Hypothalamus (tissue), 51 donors: ENCODE measurements at regions not wholly inside any gene's neighbourhood (a gene's known extent, or its start where the extent isn't known, plus 50 kb on each side); places are given as distances from the start of the nearest gene placed in this dataset.

Experiments used
- DNase-seq, 51 donors: peaks; one replicate each; lab custom pipeline; 2025; lab: John Stamatoyannopoulos, UW

DNA sequence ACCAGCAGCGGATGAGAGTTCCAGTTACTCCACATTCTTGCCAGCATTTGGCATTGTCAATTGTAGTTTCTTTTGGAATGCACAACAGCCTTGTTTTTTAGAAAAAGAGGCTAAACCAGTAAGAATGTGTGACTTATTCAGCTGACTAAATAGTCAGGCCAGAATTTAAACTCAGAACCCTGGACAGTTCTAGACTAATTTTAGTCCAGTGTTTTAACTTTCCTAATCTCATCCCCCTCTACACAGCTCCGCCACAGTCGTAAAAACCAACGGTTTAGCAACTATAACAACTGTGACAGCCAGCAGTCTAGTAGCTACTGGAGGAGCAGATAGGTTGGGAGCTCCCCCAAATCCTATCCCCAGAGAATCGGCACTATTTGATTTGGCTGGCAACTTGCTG, 103.7 kb downstream of the FOXD1 start:
- DNase-seq = no peak

DNA sequence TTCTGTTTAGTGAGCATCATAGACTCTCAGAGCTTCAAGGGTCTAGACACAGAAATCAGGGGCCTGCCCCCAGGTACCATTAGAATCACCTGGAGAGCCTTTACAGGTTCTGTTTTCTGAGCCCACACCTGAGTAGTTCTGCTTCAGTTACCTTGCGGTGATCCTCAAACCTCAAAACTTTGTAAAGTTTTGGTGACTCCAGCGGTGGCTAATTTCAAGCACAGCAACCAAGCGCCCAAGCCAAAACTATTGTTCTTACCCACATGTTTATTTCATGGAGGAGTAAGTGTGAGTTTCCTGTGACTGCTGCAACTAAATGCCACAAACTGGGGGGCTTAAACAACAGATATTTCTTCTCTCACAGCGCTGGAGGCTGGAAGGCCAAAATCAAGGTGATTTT, 108.9 kb downstream of the FOXD1 start:
- no peak for DNase-seq

DNA sequence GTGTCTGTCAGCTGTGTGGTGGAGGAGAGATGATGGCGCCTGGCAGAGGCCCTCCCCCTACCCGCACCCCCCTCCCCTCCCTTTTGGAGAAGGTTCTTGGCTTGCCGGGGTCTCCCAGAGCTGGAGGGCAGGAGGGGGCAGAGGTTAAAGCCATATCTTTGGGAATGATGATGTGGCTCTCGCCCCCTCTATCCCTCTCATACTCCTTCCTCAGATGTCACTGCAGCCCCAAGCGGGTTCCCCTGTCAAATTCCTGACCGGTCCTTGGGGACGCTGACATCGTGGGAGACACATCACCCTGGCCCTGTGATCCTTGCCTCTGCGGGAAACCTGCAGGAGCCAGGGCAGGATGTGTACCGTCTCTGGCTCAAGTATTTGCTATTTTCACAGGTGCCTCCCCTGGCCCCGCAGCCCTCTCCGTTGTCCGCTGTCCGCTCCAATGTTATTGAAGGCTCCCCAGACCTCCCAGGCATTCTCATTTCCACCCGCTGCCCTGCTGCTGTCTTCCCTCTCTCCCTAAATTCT, 109.5 kb downstream of the FOXD1 start:
- DNase-seq = no peak

DNA sequence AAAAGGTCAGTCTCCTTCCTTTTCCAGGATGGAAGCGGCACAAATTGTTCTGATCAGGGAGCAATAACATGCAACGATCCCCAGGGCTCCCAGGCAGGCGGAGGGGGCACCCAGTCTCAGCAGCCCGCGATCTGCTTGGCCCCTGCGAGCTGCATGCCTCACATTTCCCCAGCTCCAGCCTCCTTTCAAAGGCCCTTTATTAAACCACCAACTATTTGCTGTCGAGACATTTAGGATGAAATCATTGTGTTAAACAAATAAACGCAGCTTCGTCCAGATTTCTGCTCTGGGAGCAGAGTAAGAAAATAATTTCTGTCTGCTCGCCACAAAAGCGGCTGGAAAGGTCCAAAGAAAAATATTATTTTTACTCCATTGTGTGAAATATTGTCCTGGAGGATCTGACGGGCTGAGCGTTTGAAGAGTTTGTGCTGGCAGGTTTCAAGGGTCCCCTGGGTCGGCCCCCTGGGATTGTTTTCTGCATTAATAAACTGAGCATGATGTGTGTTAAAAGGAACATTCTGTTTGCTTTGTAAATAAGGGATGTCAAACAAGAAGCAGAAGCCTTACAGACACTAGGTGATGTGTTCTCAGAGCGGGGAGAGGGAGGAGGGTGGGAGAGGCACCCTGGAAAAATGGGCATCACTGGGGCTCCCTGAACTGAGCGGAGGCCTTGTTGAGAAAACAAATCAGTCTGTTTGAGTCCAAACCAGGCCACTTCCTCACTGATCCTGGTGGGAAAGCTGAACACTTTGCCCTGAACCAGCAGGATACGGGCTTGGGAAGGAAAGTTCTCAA, 110.1 kb downstream of the FOXD1 start:
- DNase-seq = peak in 3 of 51 donors; percentile 1 to 13 (median 7)

DNA sequence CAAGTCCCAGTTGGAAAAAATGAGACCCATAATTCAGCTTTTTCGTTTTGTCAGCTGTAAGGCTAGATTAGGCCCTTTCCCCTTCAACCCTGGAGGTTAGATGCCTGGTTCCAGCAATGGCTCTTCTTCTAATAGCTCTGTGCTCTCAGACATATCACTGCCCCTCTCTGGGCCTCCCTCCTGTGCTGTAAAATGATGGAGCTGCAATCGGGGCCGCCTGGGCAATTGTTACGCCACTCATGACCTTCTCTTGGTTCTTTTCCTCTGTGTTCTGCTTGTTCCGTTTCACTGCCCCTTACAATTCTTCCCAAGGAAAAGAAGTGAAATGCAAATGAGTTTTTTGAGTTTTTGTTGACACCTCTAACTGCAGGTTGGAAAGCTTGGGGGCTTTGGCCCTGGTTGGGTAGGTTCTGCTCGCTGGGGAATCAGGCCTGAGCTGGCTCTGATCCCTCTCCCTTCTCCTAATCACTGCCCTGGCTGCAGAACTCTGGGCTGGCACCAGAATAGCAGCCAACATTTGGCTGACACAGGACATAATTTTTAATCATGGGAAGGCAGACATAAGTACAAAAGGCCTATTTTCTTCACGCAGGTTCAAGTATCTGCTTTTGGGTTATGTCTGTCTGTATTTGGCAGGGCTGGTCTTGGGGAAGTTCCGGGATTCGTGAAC, 110.9 kb downstream of the FOXD1 start:
- no peak for DNase-seq

DNA sequence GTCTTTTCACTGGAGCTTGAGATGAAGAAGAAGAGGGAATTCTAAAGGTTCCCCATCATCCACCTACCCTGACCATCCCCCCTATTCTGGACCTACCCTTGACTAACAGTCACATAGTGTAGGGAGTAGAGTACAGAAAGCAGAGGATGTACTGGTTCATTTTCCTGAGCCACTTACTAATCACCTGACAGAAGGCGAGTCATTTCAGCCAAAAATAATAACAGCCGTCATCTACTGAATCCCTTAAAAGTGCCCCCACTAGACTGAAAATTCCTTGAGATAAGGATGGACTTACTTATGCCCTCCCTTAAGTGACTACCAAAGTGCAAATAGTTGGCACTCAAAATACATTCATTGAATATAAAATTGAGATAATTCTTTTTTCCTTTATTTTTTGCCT, 112.2 kb downstream of the FOXD1 start:
- no peak for DNase-seq

DNA sequence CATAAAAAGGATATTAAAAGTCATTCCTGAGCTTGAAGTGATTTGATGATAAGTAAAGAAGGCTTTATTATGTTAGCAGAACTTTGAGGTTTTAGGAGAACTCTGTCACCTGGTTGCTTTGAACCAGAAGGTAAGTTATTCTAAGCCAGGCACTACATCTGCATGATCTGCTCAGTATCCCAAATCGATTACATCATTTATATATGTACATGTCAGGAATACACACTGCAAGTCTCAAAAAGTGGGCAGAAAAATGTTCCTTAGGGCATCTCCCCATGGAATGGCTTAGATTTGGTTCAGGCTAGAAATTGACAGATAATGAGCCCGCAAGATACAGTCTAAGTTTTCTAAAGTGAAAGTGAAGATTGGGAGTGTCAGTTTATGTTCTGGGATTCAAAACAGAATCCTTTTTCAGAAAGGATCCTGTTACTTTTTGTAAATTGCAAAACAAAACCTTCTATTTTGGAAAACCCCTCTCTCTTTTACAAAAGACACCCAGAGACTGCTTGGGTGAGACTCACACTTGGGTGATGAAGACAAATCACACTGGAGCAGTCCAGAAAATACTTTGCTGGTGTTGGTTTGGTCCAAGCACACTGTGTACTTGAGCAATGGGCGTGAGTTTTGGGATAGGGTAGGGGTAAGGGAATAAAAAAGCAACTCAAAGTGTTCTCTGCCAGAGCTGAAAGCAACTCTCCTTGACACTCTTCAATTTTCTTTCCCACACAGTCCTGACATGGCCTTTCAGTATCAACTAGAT, 114.5 kb downstream of the FOXD1 start:
- no peak for DNase-seq

DNA sequence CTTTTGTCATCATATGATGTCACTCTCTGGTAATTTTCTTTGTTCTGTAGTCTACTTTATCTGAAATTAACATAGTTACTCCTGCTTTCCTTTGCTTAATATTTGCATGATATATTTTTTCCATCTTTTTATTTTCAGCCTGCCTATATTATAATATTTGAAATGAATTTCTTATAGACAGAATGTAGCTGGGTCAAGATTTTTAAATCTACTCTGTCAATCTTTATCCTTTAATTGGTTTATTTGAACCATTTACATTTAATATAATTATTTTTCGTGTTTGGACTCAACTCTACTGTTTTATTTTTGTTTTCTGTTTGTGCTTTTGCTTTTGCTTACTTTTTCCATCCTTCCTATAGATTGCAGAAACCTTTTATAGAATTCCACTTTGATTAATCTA, 118.0 kb downstream of the FOXD1 start:
- DNase-seq = no peak

DNA sequence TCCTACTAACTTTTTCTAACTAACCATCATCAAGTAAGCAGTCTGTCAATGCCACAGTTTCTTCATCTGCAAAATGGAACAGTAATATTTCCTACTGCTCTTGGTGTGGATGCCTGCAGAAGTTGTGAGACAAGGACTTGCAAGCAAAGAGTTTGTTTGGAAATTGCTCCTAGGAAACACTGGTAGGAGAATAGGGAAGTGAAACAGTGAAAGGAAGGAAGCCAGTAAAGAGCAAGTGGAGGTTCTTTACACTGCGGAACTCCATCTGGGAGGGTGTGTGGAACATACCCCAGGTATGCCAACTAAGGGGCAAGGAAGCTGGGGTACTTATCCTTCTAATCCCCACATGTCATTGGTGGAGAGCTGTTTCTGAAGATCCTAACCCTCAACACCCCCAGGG, 119.9 kb downstream of the FOXD1 start:
- DNase-seq = no peak

DNA sequence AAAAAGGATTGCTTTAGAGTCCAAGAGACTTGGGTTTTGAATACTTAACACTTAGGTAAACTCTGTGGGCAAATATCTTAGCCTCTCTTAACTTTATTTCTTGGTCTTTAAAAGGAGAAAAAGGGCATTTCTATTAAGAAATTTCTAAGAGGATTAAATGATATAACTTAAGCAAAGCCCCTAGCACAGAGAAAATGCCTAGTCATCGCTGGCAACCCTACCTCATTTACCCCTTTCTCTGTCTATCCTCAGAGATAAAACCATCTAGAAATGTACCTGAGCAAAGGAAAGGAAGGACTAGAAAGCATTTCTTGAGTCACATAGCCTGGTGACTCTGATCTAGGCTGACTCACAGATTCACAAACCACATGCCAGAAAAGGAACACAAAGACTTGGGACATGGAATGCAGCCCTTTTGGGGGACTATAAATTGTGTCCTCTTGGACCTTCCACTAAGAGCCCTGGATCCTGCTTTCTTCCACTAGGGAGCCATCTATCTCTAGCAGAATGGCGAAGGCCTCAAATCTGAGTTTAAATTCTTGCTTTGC, 120.6 kb downstream of the FOXD1 start:
- no peak for DNase-seq

DNA sequence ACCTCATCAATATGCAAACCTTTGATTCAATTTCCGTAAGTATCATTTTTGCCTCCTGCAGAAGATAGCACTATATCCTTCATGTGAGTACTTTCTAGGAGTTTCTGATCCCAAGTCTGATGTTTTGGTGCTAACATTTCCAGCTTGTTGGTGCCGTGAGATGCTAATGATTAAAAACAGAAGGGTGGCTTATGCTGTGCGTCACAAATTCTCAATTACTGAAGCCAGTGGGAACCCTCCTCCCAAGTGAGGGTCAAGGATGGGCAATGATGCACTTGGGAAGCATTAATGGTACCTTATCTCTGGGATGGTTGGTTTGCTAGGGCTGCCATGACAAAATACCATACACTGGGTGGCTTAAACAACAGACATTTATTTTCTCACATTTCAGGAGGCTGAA, 123.0 kb downstream of the FOXD1 start:
- DNase-seq = no peak

DNA sequence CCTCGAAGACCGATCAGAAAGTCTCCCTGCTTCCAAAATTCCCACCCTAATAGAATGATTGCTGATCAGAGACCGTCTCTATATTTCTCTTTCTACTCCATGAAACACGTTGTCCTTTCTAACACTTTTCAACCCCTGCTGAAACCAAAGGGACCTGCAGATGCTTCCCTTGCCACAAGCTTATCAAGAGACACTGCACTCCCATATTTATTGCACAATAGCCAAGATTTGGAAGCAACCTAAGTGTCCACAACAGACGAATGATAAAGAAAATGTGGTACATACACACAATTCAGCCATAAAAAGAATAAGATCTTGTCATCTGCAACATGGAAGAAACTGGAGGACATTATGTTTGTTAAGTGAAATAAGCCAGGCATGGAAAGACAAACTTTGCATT, 125.1 kb downstream of the FOXD1 start:
- no peak for DNase-seq

DNA sequence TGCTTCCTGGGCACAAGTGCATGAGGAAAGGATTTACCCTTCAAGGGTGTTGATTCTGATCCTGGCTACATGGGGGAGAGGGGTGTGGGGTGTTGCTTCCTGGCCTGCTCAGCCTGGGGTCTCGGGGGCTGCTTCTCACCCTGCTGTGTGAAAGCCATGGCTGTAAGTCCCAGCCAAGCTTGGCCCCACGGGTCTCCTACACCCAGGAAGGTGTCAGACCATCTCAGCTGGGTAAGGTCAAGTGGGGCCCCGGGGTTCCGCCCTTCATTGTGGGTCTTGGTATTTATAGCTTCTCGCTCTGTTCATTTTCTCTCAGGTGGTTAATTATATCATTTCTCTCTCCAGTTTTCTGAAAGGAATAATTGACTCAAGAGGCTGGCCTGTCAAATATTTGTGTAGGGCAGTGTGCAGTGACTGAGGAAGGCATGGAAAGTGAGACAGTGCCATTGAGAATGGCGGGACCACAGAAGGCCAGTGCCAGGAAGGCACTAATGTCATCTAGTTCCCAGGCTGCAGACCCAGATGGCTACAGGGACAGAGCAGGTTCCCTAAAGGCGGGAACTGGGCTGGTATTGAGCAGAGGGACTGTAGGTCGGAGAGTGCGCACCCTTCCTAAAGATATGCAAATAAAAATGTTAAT, 126.0 kb downstream of the FOXD1 start:
- no peak for DNase-seq

DNA sequence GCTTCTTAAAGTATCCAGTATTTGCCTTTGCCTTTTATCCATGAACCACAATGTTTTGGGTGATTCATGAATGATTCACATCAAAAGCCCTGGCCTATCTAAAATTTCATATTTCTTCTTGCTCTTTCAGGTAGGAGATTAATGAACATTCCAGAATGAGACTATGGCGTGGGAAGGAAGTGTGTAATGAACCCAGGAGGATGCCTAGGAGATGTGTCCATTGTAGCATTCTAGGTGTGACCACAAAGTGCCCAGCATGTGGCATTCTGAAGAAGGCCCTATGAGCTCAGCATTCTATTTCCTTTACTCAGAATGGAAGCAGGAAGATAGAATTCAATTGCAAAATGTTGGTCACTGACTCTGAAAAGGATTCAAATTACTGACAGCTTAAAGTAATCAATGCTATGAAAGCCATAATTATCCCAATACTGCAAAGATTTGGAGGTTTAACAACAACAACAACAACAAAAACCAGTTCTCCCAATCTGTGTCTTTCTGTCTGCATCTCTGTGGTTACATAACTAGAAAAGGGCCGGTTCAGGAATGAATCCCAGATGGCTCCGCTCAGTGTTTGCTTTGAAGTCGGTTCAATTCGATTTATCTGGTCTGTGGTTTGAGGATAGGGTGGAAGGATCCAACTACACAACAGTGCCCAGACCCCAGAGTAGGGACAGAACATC, 126.7 kb downstream of the FOXD1 start:
- DNase-seq = no peak

DNA sequence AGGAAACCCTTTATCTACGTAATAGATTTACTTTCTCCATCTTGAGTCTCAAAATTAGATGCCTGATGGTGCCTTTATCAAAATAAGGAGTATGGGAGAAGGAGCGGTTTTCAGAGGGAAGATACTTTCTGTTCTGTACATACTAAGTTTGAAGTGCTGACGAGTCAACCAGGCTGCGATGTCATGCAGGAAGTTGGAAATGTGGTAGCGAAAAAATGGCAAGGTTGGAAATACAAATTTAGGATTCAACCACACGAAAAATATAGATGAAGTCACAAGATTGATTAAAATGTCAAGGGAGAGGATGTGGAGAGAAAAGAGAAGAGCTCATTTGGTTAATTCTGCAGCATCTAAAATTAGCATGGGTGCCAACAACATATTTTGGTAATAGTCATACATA, 129.5 kb downstream of the FOXD1 start:
- DNase-seq = no peak

DNA sequence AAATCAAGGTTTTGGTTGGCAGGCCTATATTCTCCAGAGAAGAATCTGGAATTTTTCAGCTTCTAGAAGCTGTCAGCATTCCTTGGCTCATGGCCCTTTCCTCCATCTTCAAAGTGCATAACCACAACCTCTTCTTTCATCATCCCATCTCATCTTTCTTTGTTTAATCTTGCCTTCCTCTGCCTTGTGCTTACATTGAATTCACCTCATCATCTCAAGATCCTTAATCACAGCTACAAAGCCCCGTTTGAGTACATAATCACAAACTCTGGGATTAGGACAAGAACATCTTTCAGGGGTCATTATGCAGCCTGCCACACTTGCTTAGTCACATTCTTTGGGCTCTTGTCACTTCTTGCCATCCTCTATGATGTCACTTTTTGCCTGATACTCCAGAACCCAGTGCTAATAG, 130.3 kb downstream of the FOXD1 start:
- no peak for DNase-seq

DNA sequence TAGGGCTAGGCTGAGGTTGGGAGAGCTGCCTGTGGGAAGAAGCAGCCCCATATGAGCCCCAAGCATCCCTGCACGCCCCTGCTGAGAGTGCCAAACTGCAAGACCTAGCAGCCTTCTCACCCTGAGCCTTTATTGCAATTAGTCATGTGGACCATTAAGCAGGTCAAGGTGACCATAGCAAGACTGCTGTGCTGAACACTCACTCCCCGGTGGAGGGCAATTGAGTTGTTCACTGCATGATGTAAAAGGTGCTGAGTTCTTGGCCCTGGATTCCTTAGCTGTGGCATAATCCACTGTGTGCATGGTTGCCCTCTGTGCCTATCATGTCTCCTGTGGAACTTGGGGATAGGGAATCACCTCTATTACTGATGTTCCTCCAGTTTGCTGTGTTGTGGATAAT, 131.1 kb downstream of the FOXD1 start:
- DNase-seq = no peak

DNA sequence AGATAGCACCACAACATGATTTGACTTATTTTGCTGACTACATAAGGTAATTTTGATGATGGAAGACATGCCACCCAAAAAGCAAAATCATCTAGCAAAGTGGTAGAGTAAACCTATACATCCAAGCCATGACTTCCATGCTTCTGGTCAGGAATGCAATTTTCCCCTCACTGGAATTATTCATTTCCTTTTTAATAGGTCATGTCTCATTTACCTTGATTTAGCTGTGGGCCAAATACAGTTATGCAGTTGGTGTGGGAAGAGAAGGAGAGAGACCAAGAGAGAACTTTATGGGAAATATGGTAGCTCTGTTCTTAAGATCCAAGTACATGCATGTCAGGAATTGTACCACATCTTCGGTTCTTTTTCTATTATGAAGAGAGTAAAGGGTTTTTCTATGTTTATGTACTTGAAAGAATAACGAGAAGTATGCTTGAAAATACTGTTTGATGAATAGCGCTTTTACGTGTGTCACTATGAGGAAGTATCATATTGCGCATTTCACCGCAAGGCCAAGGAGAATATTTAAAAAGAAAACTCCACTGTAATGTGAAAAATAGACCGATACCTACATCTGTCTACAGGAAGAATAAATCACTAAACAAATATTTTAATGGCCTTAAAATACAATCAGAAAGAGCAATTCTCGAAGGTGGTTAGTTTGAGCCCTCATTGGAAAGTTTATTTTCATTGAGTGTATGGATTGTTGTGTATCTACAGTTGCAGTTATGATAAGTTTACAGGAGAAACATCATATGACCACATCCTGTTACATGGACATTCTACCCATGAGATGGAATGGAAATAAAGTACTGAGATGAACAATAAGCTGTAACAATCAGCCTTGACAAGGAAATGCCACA, 134.0 kb downstream of the FOXD1 start:
- DNase-seq = no peak

DNA sequence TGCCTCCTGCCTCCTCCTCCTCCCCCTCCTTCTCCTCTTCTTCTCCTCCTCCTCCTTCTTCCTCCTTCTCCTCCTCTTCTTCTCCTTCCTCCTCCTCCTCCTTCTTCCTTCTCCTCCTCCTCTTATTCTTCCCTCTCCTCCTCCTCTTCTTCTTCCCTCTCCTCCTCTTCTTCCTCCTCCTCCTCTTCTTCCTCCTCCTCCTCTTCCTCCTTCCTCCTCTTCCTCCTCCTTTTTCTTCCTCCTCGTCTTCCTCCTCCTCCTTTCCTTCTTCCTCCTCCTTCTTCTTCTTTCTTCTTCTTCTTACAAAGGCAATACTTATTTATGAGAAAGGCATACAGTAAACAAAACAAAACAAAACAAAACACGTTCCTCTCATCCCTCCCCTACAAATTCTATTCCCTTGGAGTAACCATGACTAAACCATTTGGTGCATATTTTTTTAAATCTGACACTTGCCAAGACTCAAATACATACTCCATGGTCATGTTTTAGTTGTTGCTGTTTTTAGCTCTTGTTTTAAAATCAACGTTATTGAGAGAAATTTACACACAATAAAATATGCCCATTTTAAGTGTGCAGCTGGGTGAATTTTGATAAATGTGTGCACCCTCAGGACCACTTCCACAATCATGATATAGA, 135.6 kb downstream of the FOXD1 start:
- DNase-seq = no peak
